ENCODE measurements at regions not wholly inside any gene's neighbourhood (a gene's known extent, or its start where the extent isn't known, plus 50 kb on each side); places are given as distances from the start of the nearest gene placed in this dataset.
"Not testable (repeated sequence)": the region's sequence is repeated elsewhere in the genome, so short reads cannot be mapped to it uniquely, and the experiment has no call there.

DNA sequence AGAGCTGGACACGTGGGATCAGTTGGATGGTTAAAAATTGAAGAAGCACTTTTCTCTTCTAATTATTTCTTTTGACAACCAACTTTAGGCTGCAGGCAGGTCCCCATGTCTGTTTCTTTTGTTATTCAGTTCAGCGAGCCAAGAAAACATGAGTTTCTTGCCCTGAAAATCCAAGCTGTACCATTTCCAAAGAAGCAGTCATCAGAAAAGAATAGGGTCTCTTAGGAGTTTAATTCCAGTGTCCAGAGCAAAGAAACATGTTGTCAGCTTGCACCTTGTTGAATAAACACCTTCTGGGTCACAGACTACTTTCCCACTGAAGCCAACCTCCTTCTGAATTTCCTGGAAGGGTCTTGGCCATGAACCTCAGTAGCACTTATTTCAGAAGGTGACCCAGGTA is 170.5 kb upstream of the COPS8 start:
- H3K4me1 Mint-ChIP-seq (ENCODE audit: low read depth in 2 of 2) = no peaks in the 10 kb centered on the region
- ATAC-seq (no peak), DNase-seq (ENCODE audit: low spot score) (no peak)
- no peaks in the 10 kb centered on the region for H3K9me3 Mint-ChIP-seq
- peaks cover 19 to 21% of the 10 kb centered on the region in 2 donors for H3K27me3 Mint-ChIP-seq
- H3K4me3 Mint-ChIP-seq = no peak overlapping the region
- no peak overlapping the region for H3K27ac Mint-ChIP-seq
- no peaks in the 10 kb centered on the region for H3K36me3 Mint-ChIP-seq

DNA sequence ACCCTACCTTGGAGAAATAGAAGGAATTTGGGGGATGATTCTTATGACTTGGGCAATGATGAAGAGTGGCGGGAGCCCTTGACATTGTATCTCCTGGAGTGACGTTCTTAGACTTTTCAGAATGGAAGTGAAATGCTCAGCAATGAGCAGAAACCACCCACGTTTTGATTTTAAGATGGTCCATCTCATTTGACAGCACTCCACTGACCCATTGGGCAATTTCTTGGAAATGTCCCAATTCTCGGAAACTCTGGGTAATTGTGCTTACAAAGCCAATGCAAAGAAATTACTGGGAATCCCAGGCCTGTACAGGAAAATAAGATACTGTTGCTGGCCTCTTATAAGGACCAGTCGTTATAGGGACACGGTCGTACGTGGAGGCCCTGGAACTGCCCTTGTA is 170.0 kb upstream of the COPS8 start:
- no peak for ATAC-seq
- Mint-ChIP-seq H3K27ac (no peak overlapping the region), H3K36me3 (no peaks in the 10 kb centered on the region), H3K4me3 (no peak overlapping the region), H3K9me3 (no peaks in the 10 kb centered on the region), H3K27me3 (peaks cover 23 to 24% of the 10 kb centered on the region in 2 donors), H3K4me1 (ENCODE audit: low read depth in 2 of 2) (no peaks in the 10 kb centered on the region)
- DNase-seq (ENCODE audit: low spot score) = no peak

DNA sequence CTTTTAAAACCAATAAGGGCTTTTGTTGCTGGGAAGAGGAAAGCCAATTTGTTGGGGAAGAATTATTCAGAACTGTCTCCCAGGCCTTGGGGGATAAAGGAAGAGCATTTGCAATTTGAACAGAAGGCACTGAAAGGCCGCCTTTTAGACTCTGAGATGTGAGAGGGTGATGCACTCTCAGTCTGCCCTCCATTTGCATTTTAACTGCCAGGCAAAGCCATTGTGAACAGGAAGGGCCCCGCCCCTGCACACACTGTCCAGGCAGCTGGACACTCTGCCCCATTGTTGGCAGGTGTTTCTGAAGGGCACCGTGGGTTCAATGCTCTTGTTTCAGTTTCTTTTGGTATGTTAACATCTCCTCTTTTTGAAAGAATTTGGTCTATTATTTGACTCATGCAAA is 169.5 kb upstream of the COPS8 start:
- DNase-seq (ENCODE audit: low spot score) (no peak), ATAC-seq (no peak)
- Mint-ChIP-seq H3K9me3 (no peaks in the 10 kb centered on the region), H3K4me3 (no peak overlapping the region), H3K36me3 (no peaks in the 10 kb centered on the region), H3K4me1 (ENCODE audit: low read depth in 2 of 2) (no peaks in the 10 kb centered on the region), H3K27me3 (peaks cover 22 to 26% of the 10 kb centered on the region in 2 donors), H3K27ac (no peak overlapping the region)

DNA sequence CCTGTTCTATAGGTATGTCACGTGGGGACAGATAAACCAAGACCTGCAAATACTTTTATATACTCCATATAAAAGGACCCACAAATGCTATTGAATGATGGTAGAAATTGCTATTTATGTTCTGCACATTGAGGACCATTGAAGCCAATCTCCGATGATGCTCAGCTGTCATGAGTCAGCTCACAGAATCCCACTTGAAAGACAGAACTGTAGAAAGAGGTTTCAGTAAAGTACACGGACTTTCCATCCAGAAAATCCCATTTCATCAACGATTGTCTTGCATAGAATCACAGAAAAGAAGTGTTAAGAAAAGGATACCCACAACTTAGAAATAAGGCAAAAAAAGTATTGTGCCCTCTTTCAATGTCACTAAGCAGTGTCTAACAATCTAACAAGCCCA is 169.0 kb upstream of the COPS8 start:
- H3K9me3 Mint-ChIP-seq = no peaks in the 10 kb centered on the region
- DNase-seq (ENCODE audit: low spot score) = no peak
- no peaks in the 10 kb centered on the region for H3K36me3 Mint-ChIP-seq

DNA sequence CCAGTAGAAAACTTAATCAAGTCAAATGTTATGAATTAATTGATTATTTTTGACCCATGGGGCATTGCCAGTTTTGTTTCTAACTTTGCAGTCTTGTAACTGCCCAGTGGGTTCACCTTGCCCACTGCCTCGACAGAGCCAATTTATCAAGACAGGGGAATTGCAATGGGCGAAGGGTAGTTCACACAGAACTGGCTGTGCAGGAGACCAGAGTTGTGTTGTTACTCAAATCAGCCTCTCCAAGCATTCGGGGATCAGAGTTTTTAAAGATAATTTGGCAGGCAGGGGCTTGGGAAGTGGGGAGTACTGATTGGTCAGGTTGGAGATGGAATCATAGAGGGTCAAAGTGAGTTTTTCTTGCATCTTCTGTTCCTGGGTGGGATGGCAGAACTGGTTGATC is 168.5 kb upstream of the COPS8 start:
- no peaks in the 10 kb centered on the region for H3K9me3 Mint-ChIP-seq
- DNase-seq (ENCODE audit: low spot score) (no peak), ATAC-seq (no peak)
- H3K27ac Mint-ChIP-seq = no peak overlapping the region
- no peaks in the 10 kb centered on the region for H3K36me3 Mint-ChIP-seq
- peaks cover 22 to 26% of the 10 kb centered on the region in 2 donors for H3K27me3 Mint-ChIP-seq
- H3K4me1 Mint-ChIP-seq (ENCODE audit: low read depth in 2 of 2) = no peaks in the 10 kb centered on the region
- no peak overlapping the region for H3K4me3 Mint-ChIP-seq

More for the DNA sequence above, 169.0 kb upstream of the COPS8 start:
- no peaks in the 10 kb centered on the region for H3K4me1 Mint-ChIP-seq (ENCODE audit: low read depth in 2 of 2)
- no peak for ATAC-seq
- no peak overlapping the region for H3K4me3 Mint-ChIP-seq
- no peak overlapping the region for H3K27ac Mint-ChIP-seq
- peaks cover 22 to 26% of the 10 kb centered on the region in 2 donors for H3K27me3 Mint-ChIP-seq

DNA sequence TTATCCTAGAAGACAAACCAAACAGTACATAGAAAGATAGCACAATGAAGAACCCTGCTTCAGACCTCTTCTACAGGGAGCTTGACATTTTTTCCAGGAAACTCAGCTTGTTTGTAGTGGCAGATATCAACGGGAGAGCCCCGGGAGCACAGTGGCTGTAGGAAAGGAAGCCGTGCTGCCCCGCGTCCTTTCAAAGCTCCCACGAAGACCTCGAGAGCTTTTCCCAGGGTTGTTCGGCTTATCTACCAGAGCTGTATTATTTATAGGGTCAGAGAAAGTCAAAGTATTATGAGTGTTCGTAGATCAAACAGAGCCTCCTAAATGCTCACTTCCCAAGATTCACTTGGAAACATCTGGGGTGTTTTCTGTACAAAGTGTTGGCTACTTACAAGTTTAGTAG is 167.1 kb upstream of the COPS8 start:
- Mint-ChIP-seq H3K27ac (no peak overlapping the region), H3K4me3 (no peak overlapping the region), H3K27me3 (peaks cover 14 to 16% of the 10 kb centered on the region in 2 donors), H3K9me3 (no peaks in the 10 kb centered on the region), H3K36me3 (no peaks in the 10 kb centered on the region), H3K4me1 (ENCODE audit: low read depth in 2 of 2) (no peaks in the 10 kb centered on the region)
- ATAC-seq (no peak), DNase-seq (ENCODE audit: low spot score) (no peak)

DNA sequence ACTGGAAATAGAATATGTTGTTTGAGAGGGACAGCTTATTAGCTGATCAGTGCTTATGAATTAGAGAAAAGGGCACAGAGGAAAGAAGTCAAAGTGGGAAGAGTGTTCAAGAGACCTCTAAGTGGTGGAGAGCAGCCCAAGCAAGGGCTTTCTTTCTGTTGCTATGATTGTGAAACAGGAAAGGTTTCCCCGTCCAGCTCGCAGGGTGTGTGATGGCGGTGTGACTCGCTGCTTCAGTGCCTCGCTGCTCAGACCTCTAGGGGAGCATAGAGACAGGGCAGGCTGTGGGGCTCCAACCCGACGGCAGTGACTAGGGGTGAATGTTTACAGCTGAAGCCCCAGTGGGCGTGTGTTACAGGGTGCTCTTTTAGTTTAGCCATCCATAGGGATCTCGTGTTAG is 166.5 kb upstream of the COPS8 start:
- no peak overlapping the region for H3K4me3 Mint-ChIP-seq
- H3K9me3 Mint-ChIP-seq = no peaks in the 10 kb centered on the region
- no peaks in the 10 kb centered on the region for H3K36me3 Mint-ChIP-seq
- DNase-seq (ENCODE audit: low spot score) = no peak
- H3K27ac Mint-ChIP-seq = no peak overlapping the region
- peaks cover 14 to 20% of the 10 kb centered on the region in 2 donors for H3K27me3 Mint-ChIP-seq
- no peaks in the 10 kb centered on the region for H3K4me1 Mint-ChIP-seq (ENCODE audit: low read depth in 2 of 2)
- ATAC-seq = no peak

DNA sequence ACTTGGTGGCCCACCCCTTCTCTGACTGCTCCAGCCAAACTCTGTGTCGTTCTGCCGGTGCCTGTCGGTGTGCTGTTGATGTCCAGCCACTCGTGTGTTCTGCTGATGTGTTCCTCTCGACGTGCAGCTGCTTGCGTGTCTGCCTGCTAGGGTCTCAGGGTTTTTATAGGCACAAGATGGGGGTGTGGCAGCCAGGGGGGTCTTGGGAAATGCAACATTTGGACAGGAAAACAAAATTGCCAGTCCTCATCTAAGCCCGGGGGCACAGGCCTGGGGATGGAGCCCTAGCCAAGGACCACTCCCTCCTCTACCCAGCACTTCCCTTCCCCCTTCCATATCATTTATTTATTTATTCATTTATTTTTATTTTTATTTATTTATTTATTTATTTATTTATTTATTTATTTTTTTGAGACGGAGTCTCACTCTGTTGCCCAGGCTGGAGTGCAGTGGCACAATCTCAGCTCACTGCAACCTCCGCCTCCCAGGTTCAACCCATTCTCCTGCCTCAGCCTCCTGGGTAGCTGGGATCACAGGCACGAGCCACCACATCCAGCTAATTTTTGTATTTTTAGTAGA is 165.8 kb upstream of the COPS8 start:
- not testable (repeated sequence) for DNase-seq (ENCODE audit: low spot score); H3K36me3 Mint-ChIP-seq; H3K4me1 Mint-ChIP-seq (ENCODE audit: low read depth in 2 of 2); ATAC-seq; H3K9me3 Mint-ChIP-seq; H3K27ac Mint-ChIP-seq; H3K4me3 Mint-ChIP-seq
- peaks cover 14 to 21% of the 10 kb centered on the region in 2 donors for H3K27me3 Mint-ChIP-seq

DNA sequence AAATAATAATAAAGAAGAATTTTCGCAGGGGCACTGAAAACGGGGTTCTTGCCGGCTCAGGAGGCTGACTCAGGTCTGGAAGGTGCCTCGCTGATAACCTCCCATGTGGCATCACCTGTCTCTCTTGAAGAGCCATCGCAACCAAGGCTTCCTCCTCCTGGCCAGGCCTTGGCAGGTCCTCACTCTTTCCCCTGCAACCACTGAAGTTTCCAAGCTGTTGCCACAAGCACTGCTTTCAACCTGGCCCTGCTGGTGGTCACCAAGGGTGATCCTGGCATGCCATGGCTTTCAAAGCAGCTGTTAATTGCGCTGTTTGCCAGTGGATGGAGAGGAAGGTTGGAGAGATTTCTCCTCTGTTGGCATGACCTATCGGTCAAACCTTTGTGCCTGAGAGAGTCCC is 163.6 kb upstream of the COPS8 start:
- Mint-ChIP-seq H3K27ac (no peak overlapping the region), H3K4me3 (no peak overlapping the region), H3K9me3 (no peaks in the 10 kb centered on the region), H3K27me3 (peaks cover 32 to 34% of the 10 kb centered on the region in 2 donors), H3K4me1 (ENCODE audit: low read depth in 2 of 2) (no peaks in the 10 kb centered on the region), H3K36me3 (no peaks in the 10 kb centered on the region)
- ATAC-seq (no peak), DNase-seq (ENCODE audit: low spot score) (no peak)

DNA sequence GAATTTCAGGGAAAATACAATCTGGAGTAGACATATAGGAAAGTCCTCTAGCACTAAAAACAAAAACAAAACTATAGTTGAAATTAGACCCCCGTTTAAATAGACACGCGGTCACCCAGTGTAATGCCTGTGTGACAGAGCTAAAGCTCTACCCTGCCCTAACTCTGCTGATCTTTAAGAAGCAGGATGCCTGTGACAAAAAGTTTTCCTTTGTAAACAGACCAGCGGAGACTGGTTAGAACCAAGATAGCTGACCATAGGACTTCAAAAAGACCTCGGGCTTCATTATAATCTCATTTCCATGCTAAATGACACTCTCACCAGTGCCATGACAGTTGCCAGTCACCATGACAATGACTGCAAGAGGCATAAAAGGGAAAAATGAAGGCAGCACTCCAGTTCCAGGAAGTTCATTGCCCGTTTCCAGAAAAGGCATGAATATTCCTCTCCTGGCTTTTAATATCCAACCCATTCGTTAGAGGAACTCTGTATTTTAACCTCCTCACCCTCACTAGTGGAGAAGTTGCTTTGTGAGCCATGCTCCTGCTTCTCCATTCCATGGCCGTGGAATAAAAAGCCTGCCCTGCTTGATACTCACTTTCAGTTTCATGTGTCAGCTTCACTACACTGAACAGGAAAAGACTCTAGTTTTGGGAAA is 157.2 kb upstream of the COPS8 start:
- H3K4me1 Mint-ChIP-seq (ENCODE audit: low read depth in 2 of 2) = no peaks in the 10 kb centered on the region
- DNase-seq (ENCODE audit: low spot score) = no peak
- no peak overlapping the region for H3K27ac Mint-ChIP-seq
- no peaks in the 10 kb centered on the region for H3K36me3 Mint-ChIP-seq
- no peak for ATAC-seq
- H3K27me3 Mint-ChIP-seq = peaks cover 38 to 58% of the 10 kb centered on the region in 2 donors
- no peaks in the 10 kb centered on the region for H3K9me3 Mint-ChIP-seq
- no peak overlapping the region for H3K4me3 Mint-ChIP-seq

DNA sequence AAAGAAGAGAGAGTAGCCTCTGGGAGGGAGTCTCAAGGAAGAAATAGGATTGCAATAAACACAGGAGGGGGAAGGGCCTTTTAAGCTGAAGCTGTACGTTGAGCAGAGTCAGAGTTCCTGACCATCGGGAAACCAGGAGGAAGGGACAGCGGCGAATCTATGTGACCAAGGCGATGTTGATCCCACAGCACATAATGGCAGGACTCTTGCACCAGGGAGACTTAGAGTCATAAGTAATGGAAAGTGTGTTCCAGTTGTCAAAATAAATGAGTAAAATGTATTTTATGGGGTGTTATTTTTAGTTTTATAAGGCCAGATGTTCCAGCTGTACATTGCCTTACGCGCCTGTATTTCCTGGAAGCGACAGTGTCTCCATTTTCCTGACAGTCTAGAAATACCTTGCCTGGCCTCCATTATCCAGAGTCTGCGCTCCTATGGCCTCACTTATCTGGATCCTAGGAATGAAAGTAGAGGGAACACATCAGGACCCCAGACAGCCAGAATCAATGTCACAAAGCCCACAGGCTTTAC is 152.8 kb upstream of the COPS8 start:
- Mint-ChIP-seq H3K27me3 (peaks cover 27 to 31% of the 10 kb centered on the region in 2 donors), H3K4me1 (ENCODE audit: low read depth in 2 of 2) (no peaks in the 10 kb centered on the region), H3K9me3 (no peaks in the 10 kb centered on the region), H3K36me3 (no peaks in the 10 kb centered on the region), H3K27ac (no peak overlapping the region), H3K4me3 (no peak overlapping the region)
- no peak for ATAC-seq
- DNase-seq (ENCODE audit: low spot score) = no peak

DNA sequence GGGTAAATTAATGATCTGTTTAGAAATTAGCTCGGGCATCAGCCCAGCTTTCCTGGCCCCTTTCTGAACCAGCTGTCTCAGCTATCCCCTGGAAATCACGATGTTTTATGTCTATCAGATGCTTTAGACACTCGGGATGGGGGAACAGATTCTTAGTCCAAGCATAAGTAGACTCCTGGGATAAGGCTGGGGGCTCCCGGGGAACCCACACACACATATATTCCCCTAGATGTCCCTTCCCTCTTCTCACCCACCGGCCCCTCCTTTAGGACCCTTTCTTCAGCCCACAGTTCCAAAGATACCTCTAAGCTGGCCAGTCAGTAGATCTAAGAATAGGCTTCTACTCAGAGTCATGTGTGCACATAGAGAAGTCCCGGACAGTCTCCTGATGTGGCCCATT is 151.5 kb upstream of the COPS8 start:
- H3K36me3 Mint-ChIP-seq = no peaks in the 10 kb centered on the region
- no peaks in the 10 kb centered on the region for H3K9me3 Mint-ChIP-seq
- H3K4me1 Mint-ChIP-seq (ENCODE audit: low read depth in 2 of 2) = no peaks in the 10 kb centered on the region
- ATAC-seq (no peak), DNase-seq (ENCODE audit: low spot score) (no peak)
- peaks cover 29 to 37% of the 10 kb centered on the region in 2 donors for H3K27me3 Mint-ChIP-seq
- H3K4me3 Mint-ChIP-seq = no peak overlapping the region
- no peak overlapping the region for H3K27ac Mint-ChIP-seq

DNA sequence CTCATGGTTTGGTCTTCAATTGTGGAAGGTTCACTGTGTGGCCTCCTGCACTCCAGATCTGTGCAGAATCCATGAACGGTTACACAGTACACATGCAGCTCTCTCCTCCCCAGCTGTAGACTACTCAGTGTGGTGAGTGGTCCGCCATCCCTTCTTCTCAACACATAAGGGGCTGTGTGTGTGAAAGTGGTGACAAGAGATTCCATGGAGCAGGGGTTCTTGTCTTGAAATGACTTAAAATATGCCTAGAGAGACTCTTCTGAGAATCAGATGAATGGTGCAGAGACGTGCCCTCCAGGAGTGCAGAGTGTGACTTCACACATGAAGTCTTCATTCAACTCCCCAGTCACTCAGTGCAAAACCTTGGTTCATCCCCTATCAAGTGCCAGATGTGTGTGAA is 151.0 kb upstream of the COPS8 start:
- Mint-ChIP-seq H3K4me1 (ENCODE audit: low read depth in 2 of 2) (no peaks in the 10 kb centered on the region), H3K36me3 (no peaks in the 10 kb centered on the region), H3K27me3 (peaks cover 29 to 39% of the 10 kb centered on the region in 2 donors), H3K9me3 (no peaks in the 10 kb centered on the region), H3K4me3 (no peak overlapping the region), H3K27ac (no peak overlapping the region)
- no peak for ATAC-seq
- DNase-seq (ENCODE audit: low spot score) = no peak

DNA sequence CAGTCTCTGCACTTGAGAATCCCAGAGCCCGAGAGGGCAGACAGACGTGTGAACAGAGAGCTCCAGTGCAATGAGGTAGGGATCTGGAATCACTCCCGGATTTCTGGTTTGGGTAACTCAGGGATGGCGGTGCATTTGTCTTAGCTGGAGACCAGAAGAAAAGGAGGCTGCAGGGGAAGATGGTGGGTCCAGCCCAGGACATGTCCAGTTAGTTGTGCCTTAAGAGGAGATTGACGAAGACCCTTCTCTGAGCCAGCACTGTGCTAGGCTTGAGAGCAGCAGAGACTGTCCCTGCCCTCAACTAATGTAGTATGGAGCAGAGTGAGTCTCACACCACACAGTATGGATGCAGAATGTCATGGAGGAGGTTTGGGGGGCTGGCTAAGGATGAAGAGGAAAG is 150.6 kb upstream of the COPS8 start:
- Mint-ChIP-seq H3K4me3 (no peak overlapping the region), H3K9me3 (no peaks in the 10 kb centered on the region), H3K4me1 (ENCODE audit: low read depth in 2 of 2) (no peaks in the 10 kb centered on the region), H3K27ac (no peak overlapping the region), H3K27me3 (peaks cover 29 to 39% of the 10 kb centered on the region in 2 donors), H3K36me3 (no peaks in the 10 kb centered on the region)
- DNase-seq (ENCODE audit: low spot score) (no peak), ATAC-seq (peak; percentile 34 to 38)

Data from natural killer cell treated with Interleukin-12 subunit alpha and Interleukin-12 subunit beta and Interleukin-15 and Interleukin-18, amount 100 ng/mL, for 72 hours (primary cell).